ENCODE measurements at regions not wholly inside any gene's neighbourhood (a gene's known extent, or its start where the extent isn't known, plus 50 kb on each side); places are given as distances from the start of the nearest gene placed in this dataset.

DNA sequence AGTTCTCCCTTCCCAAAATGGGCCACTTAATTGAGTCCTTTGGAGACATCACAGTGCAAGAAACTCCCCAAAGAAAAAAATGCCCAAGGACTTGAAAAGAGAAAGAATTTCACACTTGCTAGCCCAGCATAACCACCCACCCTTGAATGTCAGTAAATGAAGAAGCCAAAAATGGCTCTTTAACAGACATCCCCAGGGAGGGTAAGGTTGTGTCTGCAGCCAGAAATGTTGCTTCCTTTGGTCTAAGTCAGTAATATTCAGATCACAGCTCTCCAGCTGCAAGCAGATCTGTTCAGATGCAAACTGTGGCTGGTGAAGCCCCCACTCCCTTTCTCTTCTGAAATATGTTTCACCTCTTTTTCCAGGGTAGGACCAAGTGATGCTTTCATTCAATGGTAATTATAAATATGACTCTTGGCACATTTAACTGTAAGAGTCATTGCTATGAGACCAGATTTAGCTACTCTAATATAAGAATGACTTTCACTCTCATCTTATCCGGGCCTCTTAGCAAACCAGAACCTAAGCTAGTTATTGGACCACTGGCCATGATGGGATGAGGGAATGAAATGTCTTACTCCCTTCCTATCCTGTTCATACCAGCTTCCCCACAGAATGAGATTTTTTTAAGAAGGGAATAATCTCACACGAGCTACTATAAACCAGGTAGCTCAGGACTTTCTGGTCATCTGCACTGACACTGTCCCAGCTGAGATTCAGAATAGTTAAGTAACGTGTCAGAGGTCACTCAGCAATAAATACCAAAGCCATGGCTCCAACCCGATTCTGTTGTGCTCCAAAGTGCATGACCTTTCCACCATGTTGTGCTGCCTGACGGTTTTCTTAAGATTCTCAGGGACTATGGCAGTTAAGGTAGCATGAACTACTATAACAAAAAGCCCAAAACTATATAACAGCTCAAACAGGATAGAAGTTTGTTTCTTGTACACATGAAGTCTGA is 234.1 kb downstream of the FOXO1 start:
- H3K36me3 ChIP-seq (ENCODE audit: control insufficient read depth, insufficient read depth, low read length), result no peaks in the 10 kb centered on the region
- 0% methylated on average over 5 of the region's 5 CpGs for WGBS (ENCODE audit: insufficient coverage, low coverage, missing lambda C conversion rate)
- POLR2A ChIA-PET, result no interaction called here
- CTCF ChIA-PET (ENCODE audit: low intra/inter-chr PET ratio), result no interaction called here
- no peaks in the 10 kb centered on the region for H3K9me1 ChIP-seq (ENCODE audit: control insufficient read depth, insufficient read depth, low read length)
- no peaks in the 10 kb centered on the region for H3K4me1 ChIP-seq (replicated peaks in 1 of 2; ENCODE audit: control insufficient read depth in 2 of 2, insufficient read depth in 2 of 2, low read length in 2 of 2)
- no peak overlapping the region for H3K4me3 ChIP-seq
- BruUV-seq (replicated peaks), result no TSS peak
- no peak overlapping the region for H3K27ac ChIP-seq (ENCODE audit: extremely low read depth, low read depth, low read length)
- DNase-seq (ENCODE audit: extremely low read depth in 1 of 4, low spot score in 3 of 4) (no peak), ATAC-seq (no peak), FAIRE-seq (no peak)
- no peak overlapping the region for H2AFZ ChIP-seq (ENCODE audit: low read depth, low read length)
- H3K4me2 ChIP-seq (ENCODE audit: insufficient read depth, low read length), result no peak overlapping the region
- H3K79me2 ChIP-seq (ENCODE audit: control insufficient read depth, insufficient read depth, low read length), result no peaks in the 10 kb centered on the region
- TF ChIP-seq, protein P1, sequence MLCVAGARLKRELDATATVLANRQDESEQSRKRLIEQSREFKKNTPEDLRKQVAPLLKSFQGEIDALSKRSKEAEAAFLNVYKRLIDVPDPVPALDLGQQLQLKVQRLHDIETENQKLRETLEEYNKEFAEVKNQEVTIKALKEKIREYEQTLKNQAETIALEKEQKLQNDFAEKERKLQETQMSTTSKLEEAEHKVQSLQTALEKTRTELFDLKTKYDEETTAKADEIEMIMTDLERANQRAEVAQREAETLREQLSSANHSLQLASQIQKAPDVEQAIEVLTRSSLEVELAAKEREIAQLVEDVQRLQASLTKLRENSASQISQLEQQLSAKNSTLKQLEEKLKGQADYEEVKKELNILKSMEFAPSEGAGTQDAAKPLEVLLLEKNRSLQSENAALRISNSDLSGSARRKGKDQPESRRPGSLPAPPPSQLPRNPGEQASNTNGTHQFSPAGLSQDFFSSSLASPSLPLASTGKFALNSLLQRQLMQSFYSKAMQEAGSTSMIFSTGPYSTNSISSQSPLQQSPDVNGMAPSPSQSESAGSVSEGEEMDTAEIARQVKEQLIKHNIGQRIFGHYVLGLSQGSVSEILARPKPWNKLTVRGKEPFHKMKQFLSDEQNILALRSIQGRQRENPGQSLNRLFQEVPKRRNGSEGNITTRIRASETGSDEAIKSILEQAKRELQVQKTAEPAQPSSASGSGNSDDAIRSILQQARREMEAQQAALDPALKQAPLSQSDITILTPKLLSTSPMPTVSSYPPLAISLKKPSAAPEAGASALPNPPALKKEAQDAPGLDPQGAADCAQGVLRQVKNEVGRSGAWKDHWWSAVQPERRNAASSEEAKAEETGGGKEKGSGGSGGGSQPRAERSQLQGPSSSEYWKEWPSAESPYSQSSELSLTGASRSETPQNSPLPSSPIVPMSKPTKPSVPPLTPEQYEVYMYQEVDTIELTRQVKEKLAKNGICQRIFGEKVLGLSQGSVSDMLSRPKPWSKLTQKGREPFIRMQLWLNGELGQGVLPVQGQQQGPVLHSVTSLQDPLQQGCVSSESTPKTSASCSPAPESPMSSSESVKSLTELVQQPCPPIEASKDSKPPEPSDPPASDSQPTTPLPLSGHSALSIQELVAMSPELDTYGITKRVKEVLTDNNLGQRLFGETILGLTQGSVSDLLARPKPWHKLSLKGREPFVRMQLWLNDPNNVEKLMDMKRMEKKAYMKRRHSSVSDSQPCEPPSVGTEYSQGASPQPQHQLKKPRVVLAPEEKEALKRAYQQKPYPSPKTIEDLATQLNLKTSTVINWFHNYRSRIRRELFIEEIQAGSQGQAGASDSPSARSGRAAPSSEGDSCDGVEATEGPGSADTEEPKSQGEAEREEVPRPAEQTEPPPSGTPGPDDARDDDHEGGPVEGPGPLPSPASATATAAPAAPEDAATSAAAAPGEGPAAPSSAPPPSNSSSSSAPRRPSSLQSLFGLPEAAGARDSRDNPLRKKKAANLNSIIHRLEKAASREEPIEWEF (CRISPR knock-in tag; IDR thresholded peaks at IDR 0.05), result no peak
- TF ChIP-seq EZH2 (IDR thresholded peaks at IDR 0.05; ENCODE audit: borderline replicate concordance, low read depth, low read length), result no peak
- TF ChIP-seq ZNF23 (CRISPR knock-in tag; IDR thresholded peaks at IDR 0.05), result no peak
- TF ChIP-seq, protein P2, sequence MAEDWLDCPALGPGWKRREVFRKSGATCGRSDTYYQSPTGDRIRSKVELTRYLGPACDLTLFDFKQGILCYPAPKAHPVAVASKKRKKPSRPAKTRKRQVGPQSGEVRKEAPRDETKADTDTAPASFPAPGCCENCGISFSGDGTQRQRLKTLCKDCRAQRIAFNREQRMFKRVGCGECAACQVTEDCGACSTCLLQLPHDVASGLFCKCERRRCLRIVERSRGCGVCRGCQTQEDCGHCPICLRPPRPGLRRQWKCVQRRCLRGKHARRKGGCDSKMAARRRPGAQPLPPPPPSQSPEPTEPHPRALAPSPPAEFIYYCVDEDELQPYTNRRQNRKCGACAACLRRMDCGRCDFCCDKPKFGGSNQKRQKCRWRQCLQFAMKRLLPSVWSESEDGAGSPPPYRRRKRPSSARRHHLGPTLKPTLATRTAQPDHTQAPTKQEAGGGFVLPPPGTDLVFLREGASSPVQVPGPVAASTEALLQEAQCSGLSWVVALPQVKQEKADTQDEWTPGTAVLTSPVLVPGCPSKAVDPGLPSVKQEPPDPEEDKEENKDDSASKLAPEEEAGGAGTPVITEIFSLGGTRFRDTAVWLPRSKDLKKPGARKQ (CRISPR knock-in tag; IDR thresholded peaks at IDR 0.05), result no peak
- no peak for TF ChIP-seq TAF1 (IDR thresholded peaks at IDR 0.05; ENCODE audit: control insufficient read depth, extremely low read depth, insufficient read depth, low read length, severe bottlenecking)
- TF ChIP-seq RUNX1 (IDR thresholded peaks at IDR 0.05; ENCODE audit: low read depth), result no peak
- TF ChIP-seq RB1 (IDR thresholded peaks at IDR 0.05; ENCODE audit: low read depth), result no peak
- TF ChIP-seq, protein P3, sequence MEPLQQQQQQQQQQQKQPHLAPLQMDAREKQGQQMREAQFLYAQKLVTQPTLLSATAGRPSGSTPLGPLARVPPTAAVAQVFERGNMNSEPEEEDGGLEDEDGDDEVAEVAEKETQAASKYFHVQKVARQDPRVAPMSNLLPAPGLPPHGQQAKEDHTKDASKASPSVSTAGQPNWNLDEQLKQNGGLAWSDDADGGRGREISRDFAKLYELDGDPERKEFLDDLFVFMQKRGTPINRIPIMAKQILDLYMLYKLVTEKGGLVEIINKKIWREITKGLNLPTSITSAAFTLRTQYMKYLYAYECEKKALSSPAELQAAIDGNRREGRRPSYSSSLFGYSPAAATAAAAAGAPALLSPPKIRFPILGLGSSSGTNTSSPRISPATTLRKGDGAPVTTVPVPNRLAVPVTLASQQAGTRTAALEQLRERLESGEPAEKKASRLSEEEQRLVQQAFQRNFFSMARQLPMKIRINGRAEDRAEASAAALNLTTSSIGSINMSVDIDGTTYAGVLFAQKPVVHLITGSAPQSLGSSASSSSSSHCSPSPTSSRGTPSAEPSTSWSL (CRISPR knock-in tag; IDR thresholded peaks at IDR 0.05; ENCODE audit: borderline replicate concordance), result no peak
- no peak for TF ChIP-seq HNRNPUL1 (IDR thresholded peaks at IDR 0.05; ENCODE audit: low read length)
- TF ChIP-seq NR1H2 (CRISPR knock-in tag; IDR thresholded peaks at IDR 0.05), result no peak
- no peak for TF ChIP-seq MED1 (CRISPR knock-in tag; IDR thresholded peaks at IDR 0.05; ENCODE audit: borderline replicate concordance)
- TF ChIP-seq NFIC (IDR thresholded peaks at IDR 0.05), result no peak
- no peak for TF ChIP-seq ZNF174 (CRISPR knock-in tag; IDR thresholded peaks at IDR 0.05)
- in situ Hi-C loops (cut with MboI) (no loop called here), intact Hi-C loops (cut with micrococcal nuclease) (no loop called here)
- no peaks in the 10 kb centered on the region for H4K20me1 ChIP-seq (replicated peaks; ENCODE audit: control insufficient read depth, insufficient read depth, low read length)
- H3K27me3 ChIP-seq (ENCODE audit: control insufficient read depth in 2 of 2, insufficient read depth in 2 of 2, low read length in 2 of 2), result no peaks in the 10 kb centered on the region
- H3K9me3 ChIP-seq (replicated peaks; ENCODE audit: control insufficient read depth, insufficient read depth, low read depth, low read length), result no peaks in the 10 kb centered on the region
- no peak overlapping the region for H3K9ac ChIP-seq (ENCODE audit: insufficient read depth in 1 of 2, low read depth in 2 of 2, low read length in 2 of 2)
